Activated CD4-positive, alpha-beta memory T cell treated with anti-CD3 and anti-CD28 coated beads for 36 hours (primary cell): ENCODE measurements at regions not wholly inside any gene's neighbourhood (a gene's known extent, or its start where the extent isn't known, plus 50 kb on each side); places are given as distances from the start of the nearest gene placed in this dataset.
A peak's percentile ranks its signal among the peaks of the same experiment; 100 is the strongest.

Source experiments
- CTCF ChIA-PET: fragments of 350-600 bp; sonication (Branson Sonifier 250); formaldehyde crosslinking; loops from one replicate; lab custom pipeline; 2021; ENCODE audit warnings: antibody characterized with exemption, inconsistent platforms; lab: Charles Lee
- POLR2A ChIA-PET: fragments of 350-600 bp; sonication (Branson Sonifier 250); formaldehyde crosslinking; loops from one replicate; lab custom pipeline; 2021; ENCODE audit warnings: antibody characterized with exemption; lab: Charles Lee
- DNase-seq: peaks from one replicate; pipeline ENCODE4 v3.0.0-alpha.2; 2020
- H3K27ac Mint-ChIP-seq: one replicate; pipeline ENCODE4 v1.8.0; 2021; ENCODE audit warnings: mixed read lengths
- H3K27me3 Mint-ChIP-seq: one replicate; pipeline ENCODE4 v1.8.0; 2021; ENCODE audit warnings: mixed read lengths
- H3K36me3 Mint-ChIP-seq: one replicate; pipeline ENCODE4 v1.8.0; 2021; ENCODE audit warnings: mixed read lengths
- H3K4me1 Mint-ChIP-seq: one replicate; pipeline ENCODE4 v1.8.0; 2021; ENCODE audit warnings: low read depth, mixed read lengths
- H3K4me3 Mint-ChIP-seq: one replicate; pipeline ENCODE4 v1.8.0; 2021; ENCODE audit warnings: mild to moderate bottlenecking, mixed read lengths
- H3K9me3 Mint-ChIP-seq: one replicate; pipeline ENCODE4 v1.8.0; 2021; ENCODE audit warnings: mixed read lengths
- intact Hi-C: fragments of 100-400 bp; cut with micrococcal nuclease; formaldehyde crosslinking; loops from one replicate; pipeline ENCODE4 v1.15.1; 2023

DNA sequence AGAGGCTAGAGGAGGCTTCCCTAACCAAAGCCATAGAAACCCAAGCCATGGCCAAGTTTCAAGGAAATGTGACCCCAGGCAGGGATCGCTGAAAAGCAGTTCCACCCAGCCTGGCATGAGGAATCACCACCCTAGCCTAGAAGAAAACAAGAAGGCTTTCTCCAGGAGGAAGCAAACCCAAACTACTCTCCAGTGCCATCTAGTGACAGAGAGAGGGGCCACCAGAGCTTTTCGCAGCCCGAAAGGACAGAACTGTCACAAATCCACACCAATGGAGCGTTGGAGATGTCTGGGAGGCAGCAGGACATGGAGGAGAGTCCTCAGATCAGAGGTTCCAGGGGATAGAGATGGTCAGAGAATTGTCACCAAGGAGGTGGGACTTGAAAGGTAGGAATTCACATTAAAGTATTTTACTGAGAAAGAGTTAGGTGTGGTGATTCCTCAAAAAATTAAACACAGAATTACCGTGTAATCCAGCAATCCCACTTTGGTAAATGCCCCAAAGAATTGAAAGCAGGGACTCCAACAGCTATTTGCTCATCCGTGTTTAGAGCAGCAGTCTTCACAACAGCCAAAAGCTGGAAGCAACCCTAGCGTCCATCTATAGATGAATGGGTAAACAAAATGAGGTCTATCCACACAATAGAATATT, 67.3 kb upstream of the NUP50 start:
- Mint-ChIP-seq H3K4me1 (peaks cover 4% of the 10 kb centered on the region), H3K27me3 (peaks cover 20% of the 10 kb centered on the region), H3K27ac (no peak overlapping the region), H3K36me3 (no peaks in the 10 kb centered on the region), H3K9me3 (no peaks in the 10 kb centered on the region), H3K4me3 (no peak overlapping the region)
- intact Hi-C loops, result loop anchor here (2.0 kb wide), 1 partner anchor 122 kb away; no protein-coding TSS in a partner anchor
- ChIA-PET POLR2A (interaction anchor here (0.6 kb wide), 1 partner anchor 77 kb away, joined by 3 read pairs; no protein-coding TSS in a partner anchor), CTCF (interaction anchor here (0.6 to 2.8 kb wide), 23 partner anchors 10 to 465 kb away, joined by 3 to 13 read pairs (median 3); partner anchors contain the start of gene NUP50)
- peak; percentile 70 for DNase-seq

DNA sequence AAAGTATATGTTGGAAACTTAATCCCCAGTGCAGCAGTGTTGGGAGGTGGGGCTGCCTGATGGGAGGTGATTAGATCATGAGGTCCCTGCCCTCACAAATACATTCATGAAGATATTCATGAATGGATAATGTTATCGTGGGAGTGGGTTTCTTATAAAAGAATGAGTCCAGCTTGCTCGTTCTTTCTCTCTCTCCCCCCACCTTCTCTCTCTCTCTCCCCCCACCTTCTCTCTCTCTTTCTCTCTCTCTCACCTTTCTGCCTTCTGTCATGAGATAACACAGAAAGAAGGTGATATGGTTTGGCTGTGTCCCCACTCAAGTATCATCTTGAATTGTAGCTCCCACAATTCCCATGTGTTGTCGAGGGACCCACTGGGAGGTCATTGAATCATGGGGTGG, 66.7 kb upstream of the NUP50 start:
- Mint-ChIP-seq H3K27ac (no peak overlapping the region), H3K36me3 (no peaks in the 10 kb centered on the region), H3K4me3 (no peak overlapping the region), H3K27me3 (peaks cover 26% of the 10 kb centered on the region), H3K9me3 (no peaks in the 10 kb centered on the region), H3K4me1 (peaks cover 5% of the 10 kb centered on the region)
- intact Hi-C loops, result loop anchor here (2.0 kb wide), 1 partner anchor 122 kb away; no protein-coding TSS in a partner anchor
- no peak for DNase-seq
- POLR2A ChIA-PET, result interaction anchor here (0.6 kb wide), 1 partner anchor 279 kb away, joined by 4 read pairs; no protein-coding TSS in a partner anchor
- CTCF ChIA-PET, result interaction anchor here (0.6 to 2.8 kb wide), 10 partner anchors 10 to 464 kb away, joined by 3 to 12 read pairs (median 3); partner anchors contain the start of gene NUP50

DNA sequence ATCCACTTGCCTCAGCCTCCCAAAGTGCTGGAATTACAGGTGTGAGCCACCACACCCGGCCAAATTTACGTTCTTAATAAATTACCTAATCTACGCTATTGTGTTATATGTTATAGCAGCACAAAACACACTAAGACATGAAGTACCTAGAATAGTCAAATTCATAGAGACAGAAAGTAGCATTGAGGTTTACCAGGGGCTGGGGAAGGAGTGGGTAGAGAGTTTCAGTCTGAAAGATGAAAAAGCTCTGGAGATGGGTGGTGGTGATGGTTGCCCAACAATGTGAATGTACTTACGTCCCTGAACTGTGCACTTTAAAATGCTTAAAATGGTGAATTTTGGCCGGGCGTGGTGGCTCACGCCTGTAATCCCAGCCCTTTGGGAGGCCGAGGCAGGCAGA, 65.7 kb upstream of the NUP50 start:
- Mint-ChIP-seq H3K4me3 (no peak overlapping the region), H3K27ac (no peak overlapping the region), H3K27me3 (peaks cover 28% of the 10 kb centered on the region), H3K4me1 (peaks cover 5% of the 10 kb centered on the region), H3K36me3 (no peaks in the 10 kb centered on the region), H3K9me3 (no peaks in the 10 kb centered on the region)
- intact Hi-C loops, result no loop called here
- DNase-seq, result peak; percentile 38
- POLR2A ChIA-PET, result no interaction called here
- CTCF ChIA-PET, result interaction anchor here (1.3 to 1.4 kb wide), 2 partner anchors 14 to 110 kb away, joined by 3 to 4 read pairs; no protein-coding TSS in a partner anchor

DNA sequence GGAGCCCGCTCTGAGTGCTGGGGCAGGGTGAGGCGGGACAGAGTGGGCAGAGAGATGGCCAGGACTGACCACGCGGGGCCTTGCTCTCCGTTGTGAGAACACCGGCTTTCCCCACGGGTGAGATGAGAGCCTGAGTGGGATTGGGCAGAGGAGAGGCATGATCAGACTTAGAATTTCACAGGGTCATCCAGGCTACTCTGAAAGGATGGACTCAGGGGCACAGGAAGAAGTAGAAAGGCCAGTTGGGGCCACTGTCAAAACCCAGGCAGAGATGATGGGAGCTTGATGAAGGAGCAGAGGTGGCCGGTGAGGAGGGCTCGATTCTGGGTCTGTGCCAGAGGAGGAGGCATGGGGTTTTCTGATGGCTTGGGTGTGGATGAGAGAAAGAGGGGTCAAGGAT, 63.8 kb upstream of the NUP50 start:
- CTCF ChIA-PET, result interaction anchor here (1.0 to 4.7 kb wide), 4 partner anchors 60 to 279 kb away, joined by 3 to 31 read pairs (median 10); no protein-coding TSS in a partner anchor
- POLR2A ChIA-PET, result no interaction called here
- H3K27ac Mint-ChIP-seq, result no peak overlapping the region
- no peak for DNase-seq
- no peak overlapping the region for H3K4me3 Mint-ChIP-seq
- intact Hi-C loops, result no loop called here
- no peaks in the 10 kb centered on the region for H3K9me3 Mint-ChIP-seq
- H3K36me3 Mint-ChIP-seq, result no peaks in the 10 kb centered on the region
- H3K4me1 Mint-ChIP-seq, result peaks cover 5% of the 10 kb centered on the region
- peaks cover 30% of the 10 kb centered on the region for H3K27me3 Mint-ChIP-seq

DNA sequence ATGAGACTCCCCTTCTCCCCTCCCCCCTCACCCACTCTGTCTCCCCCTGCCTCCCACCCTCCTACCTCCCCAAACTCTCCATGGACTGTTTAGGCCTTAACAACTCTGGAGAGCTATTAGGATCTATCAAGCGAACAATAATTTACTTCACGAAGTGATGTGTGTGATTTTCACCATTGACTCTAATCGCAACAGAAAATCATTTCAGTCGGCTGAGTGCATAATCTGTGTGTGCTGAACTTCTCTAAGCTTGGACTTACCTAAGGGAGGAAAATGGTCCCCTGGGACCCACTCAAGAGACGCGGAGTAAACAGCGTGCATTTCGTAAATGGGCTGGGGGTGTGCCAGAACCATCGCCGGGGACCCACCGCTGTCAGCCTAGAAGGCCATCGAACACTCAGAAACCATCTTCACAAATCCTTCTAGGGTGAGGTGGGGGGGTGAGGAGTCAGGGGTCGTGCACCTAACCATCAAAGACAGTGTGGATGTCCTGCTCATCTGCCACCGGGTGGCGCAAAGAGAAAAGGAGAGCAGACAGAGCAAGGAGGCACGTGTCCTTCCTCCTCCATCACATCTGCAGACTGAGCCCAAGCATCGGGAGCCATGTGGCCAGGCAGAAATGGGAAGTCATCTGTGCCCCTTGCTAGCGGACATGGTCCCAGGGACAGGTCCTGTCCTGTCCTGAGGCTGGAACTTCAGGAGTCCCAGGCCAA, 62.1 kb upstream of the NUP50 start:
- peaks cover 5% of the 10 kb centered on the region for H3K4me1 Mint-ChIP-seq
- CTCF ChIA-PET, result interaction anchor here (0.6 to 4.7 kb wide), 11 partner anchors 8 to 281 kb away, joined by 3 to 31 read pairs (median 3); partner anchors contain the start of gene NUP50
- intact Hi-C loops, result loop anchor here (1.0 kb wide), 1 partner anchor 108 kb away; no protein-coding TSS in a partner anchor
- POLR2A ChIA-PET, result no interaction called here
- peaks cover 27% of the 10 kb centered on the region for H3K27me3 Mint-ChIP-seq
- H3K4me3 Mint-ChIP-seq, result no peak overlapping the region
- peak; percentile 67 for DNase-seq
- H3K27ac Mint-ChIP-seq, result no peak overlapping the region
- no peaks in the 10 kb centered on the region for H3K9me3 Mint-ChIP-seq
- H3K36me3 Mint-ChIP-seq, result no peaks in the 10 kb centered on the region

DNA sequence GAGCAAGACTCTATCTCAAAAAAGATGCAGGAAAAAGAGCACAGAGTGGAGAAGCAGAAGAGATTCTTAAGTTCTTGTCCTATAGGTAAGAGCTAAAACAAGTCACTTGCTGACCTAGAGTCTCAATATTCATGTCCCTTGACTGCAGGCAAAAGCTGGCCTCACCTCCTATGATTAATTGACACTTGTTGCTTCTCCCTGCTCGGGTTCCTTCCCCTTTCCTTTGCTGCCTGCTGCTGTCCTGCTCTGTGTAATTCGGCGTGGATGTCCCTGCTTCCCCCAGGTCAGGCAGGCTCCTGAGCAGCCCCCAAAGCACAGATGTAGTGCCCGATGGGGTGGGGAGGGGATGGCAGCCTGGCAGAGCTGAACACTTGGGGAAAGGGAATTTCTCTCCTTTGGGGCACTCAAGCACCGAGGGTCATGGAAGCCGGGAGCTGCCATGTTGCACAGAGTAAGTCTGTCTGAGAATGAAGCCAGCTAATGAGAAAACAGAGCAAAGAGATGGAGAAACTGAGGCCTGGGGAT, 60.8 kb upstream of the NUP50 start:
- Mint-ChIP-seq H3K4me1 (peaks cover 5% of the 10 kb centered on the region), H3K27ac (no peak overlapping the region), H3K36me3 (no peaks in the 10 kb centered on the region), H3K9me3 (no peaks in the 10 kb centered on the region), H3K4me3 (no peak overlapping the region), H3K27me3 (peaks cover 22% of the 10 kb centered on the region)
- POLR2A ChIA-PET, result no interaction called here
- CTCF ChIA-PET, result interaction anchor here (0.6 to 4.7 kb wide), 5 partner anchors 40 to 282 kb away, joined by 3 to 31 read pairs (median 4); no protein-coding TSS in a partner anchor
- intact Hi-C loops, result loop anchor here (1.0 kb wide), 1 partner anchor 106 kb away; no protein-coding TSS in a partner anchor
- no peak for DNase-seq

DNA sequence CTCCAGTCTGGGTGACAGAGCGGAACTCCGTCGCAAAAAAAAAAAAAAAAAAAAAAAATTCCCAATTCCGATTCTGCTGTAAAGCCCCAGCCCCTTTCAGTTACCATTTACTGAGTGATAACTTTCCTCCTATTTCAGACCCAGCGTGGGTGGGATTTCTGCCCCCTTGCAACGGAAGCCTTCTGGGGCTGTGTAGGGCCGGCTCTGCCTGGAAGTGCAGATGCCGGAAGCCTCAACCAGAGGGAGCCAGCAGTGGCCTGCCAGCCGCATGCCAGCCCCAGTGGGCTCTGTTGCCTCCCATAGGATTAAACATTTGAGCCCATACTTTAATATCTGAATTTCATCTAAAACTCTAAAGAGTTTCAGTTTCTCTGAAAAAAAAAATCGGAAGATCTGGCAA, 60.0 kb upstream of the NUP50 start:
- no peak for DNase-seq
- peaks cover 2% of the 10 kb centered on the region for H3K4me1 Mint-ChIP-seq
- peaks cover 19% of the 10 kb centered on the region for H3K27me3 Mint-ChIP-seq
- ChIA-PET CTCF (interaction anchor here (0.6 to 0.7 kb wide), 2 partner anchors 18 to 41 kb away, joined by 3 to 4 read pairs; no protein-coding TSS in a partner anchor), POLR2A (no interaction called here)
- no peak overlapping the region for H3K27ac Mint-ChIP-seq
- no peaks in the 10 kb centered on the region for H3K36me3 Mint-ChIP-seq
- intact Hi-C loops, result no loop called here
- no peak overlapping the region for H3K4me3 Mint-ChIP-seq
- H3K9me3 Mint-ChIP-seq, result no peaks in the 10 kb centered on the region

DNA sequence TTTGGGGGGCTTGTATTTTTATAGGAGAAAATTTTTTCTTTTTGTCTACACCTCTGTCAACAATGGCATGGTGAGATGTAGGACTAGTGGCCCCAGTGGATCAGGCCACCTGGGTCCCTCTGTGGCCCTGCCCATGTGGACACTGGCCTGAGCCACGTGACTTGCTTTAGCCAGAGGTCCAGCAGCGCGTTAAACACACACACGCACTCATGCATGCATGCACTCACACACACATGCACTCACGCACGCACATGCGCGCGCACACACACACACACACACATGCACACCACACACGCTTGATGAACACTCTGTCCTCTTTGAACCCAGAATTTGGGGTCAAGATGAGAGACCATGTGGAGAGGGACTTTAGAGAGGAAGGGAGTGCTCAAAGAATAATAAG, 59.4 kb upstream of the NUP50 start:
- CTCF ChIA-PET, result interaction anchor here (0.7 kb wide), 1 partner anchor 18 kb away, joined by 4 read pairs; no protein-coding TSS in a partner anchor
- DNase-seq, result no peak

DNA sequence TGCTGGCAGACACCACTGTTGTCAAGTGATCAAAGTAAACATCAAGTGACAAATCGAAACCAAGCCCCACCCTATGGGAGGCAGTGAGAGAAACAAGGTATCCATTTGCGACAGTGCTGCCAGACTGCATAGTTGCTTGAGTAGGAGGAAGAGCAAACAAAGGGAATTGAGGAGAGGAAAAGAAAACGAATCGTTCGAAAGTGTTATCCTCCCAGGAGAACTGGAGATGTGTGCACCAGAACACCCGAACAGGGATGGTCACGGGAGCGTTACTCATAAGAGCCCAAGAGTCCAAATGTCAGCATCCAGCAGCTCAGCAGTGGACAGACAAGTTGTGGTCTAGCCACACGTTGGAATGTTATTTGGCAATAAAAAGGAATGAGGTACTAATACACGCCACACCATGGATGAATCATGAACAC, 58.4 kb upstream of the NUP50 start:
- ChIA-PET POLR2A (no interaction called here), CTCF (no interaction called here)
- Mint-ChIP-seq H3K4me1 (peaks cover 2% of the 10 kb centered on the region), H3K4me3 (no peak overlapping the region), H3K27me3 (peaks cover 16% of the 10 kb centered on the region), H3K9me3 (no peaks in the 10 kb centered on the region), H3K36me3 (no peaks in the 10 kb centered on the region), H3K27ac (no peak overlapping the region)
- DNase-seq, result no peak
- intact Hi-C loops, result no loop called here

More for the DNA sequence above, 59.4 kb upstream of the NUP50 start:
- no peak overlapping the region for H3K27ac Mint-ChIP-seq
- H3K27me3 Mint-ChIP-seq, result peaks cover 19% of the 10 kb centered on the region
- no peak overlapping the region for H3K4me3 Mint-ChIP-seq
- H3K9me3 Mint-ChIP-seq, result no peaks in the 10 kb centered on the region
- POLR2A ChIA-PET, result no interaction called here
- peaks cover 2% of the 10 kb centered on the region for H3K4me1 Mint-ChIP-seq
- intact Hi-C loops, result no loop called here
- no peaks in the 10 kb centered on the region for H3K36me3 Mint-ChIP-seq

DNA sequence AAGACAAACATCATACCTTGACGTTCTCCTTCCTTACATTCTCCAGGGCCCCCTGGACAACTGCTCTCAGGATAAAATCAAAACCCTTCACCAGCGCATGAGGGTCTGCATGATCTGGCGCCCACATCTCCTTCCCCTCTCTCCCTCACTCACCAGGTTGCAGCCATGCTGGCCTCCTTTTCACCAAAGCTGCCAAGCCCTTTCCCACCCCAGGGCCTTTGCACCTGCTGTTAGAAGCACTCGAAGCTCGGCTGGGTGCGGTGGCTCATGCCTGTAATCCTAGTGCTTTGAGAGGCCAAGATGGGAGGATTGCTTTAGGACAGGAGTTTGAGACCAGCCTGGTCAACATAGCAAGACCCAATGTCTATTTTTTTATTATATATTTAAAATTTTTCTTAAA, 56.1 kb upstream of the NUP50 start:
- DNase-seq, result no peak
- POLR2A ChIA-PET, result no interaction called here
- intact Hi-C loops, result no loop called here
- CTCF ChIA-PET, result interaction anchor here (1.2 kb wide), 1 partner anchor 101 kb away, joined by 3 read pairs; no protein-coding TSS in a partner anchor
- H3K27ac Mint-ChIP-seq, result no peak overlapping the region
- H3K36me3 Mint-ChIP-seq, result no peaks in the 10 kb centered on the region
- no peaks in the 10 kb centered on the region for H3K4me1 Mint-ChIP-seq
- H3K4me3 Mint-ChIP-seq, result no peak overlapping the region
- H3K27me3 Mint-ChIP-seq, result peaks cover 4% of the 10 kb centered on the region
- H3K9me3 Mint-ChIP-seq, result no peaks in the 10 kb centered on the region

DNA sequence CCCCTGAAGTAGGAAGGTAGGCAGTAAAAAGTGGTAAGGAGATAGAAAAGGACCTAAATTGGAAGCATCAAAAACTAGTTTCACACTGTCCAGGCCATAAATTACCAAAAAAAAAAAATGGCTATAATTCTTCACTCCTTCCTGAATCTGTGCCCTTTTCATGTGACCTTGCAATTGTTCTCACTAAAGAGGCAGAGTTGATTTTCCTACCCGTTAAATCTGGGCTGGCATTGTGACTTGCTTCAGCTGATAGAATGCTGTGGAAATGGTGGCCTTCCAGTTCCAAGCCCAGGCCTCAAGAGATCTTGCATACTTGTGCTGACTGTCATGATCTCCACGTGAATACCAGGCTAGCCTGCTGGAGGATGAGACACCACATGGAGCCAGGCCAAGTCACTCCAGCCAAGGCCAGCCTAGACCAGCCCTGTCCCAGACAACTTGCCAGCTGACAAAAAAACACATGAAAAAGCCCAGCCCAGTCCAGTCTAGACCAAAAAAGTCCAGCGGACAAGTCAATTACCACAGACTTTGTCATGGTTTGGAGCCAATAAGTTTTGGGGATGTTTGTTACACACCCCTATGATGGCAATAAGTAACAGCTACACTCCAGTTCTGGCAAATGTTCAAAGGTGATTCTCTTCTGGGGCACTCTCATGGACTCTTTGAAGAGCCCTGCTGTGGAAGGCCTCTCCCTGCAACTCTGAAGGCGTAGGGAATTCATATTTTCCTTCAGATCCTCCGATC, 51.4 kb upstream of the NUP50 start:
- no peak overlapping the region for H3K27ac Mint-ChIP-seq
- no peak overlapping the region for H3K4me3 Mint-ChIP-seq
- CTCF ChIA-PET, result no interaction called here
- intact Hi-C loops, result no loop called here
- no peak for DNase-seq
- H3K9me3 Mint-ChIP-seq, result no peaks in the 10 kb centered on the region
- no peaks in the 10 kb centered on the region for H3K4me1 Mint-ChIP-seq
- no peaks in the 10 kb centered on the region for H3K36me3 Mint-ChIP-seq
- POLR2A ChIA-PET, result no interaction called here
- H3K27me3 Mint-ChIP-seq, result peaks cover 7% of the 10 kb centered on the region
